Activated naive CD8-positive, alpha-beta T cell treated with anti-CD3 and anti-CD28 coated beads, Interleukin-2, amount 10 ng/mL, durations not matched to agents 7 days and 5 days (primary cell): ENCODE measurements at regions not wholly inside any gene's neighbourhood (a gene's known extent, or its start where the extent isn't known, plus 50 kb on each side); places are given as distances from the start of the nearest gene placed in this dataset.

Source experiments
- ATAC-seq: fragments of 150-1000 bp; cut with Tn5 transposase; one replicate; pipeline ENCODE4 v1.10.0; 2021; ENCODE audit warnings: low read depth, moderate library complexity
- POLR2A ChIA-PET: fragments of 350-600 bp; sonication (Branson Sonifier 250); formaldehyde crosslinking; loops from one replicate; lab custom pipeline; 2021; ENCODE audit warnings: antibody characterized with exemption; lab: Charles Lee
- DNase-seq: peaks from one replicate; pipeline ENCODE4 v3.0.0; 2021
- H3K27ac Mint-ChIP-seq: one replicate; pipeline ENCODE4 v1.8.0; 2022; ENCODE audit warnings: mild to moderate bottlenecking, mixed read lengths
- H3K27me3 Mint-ChIP-seq: one replicate; pipeline ENCODE4 v1.8.0; 2022; ENCODE audit warnings: mild to moderate bottlenecking, moderate library complexity, mixed read lengths
- H3K36me3 Mint-ChIP-seq: one replicate; pipeline ENCODE4 v1.8.0; 2021; ENCODE audit warnings: mild to moderate bottlenecking, mixed read lengths
- H3K4me1 Mint-ChIP-seq: one replicate; pipeline ENCODE4 v1.8.0; 2021; ENCODE audit warnings: mixed read lengths
- H3K4me3 Mint-ChIP-seq: one replicate; pipeline ENCODE4 v1.8.0; 2022; ENCODE audit warnings: mild to moderate bottlenecking, moderate library complexity, mixed read lengths
- H3K9me3 Mint-ChIP-seq: one replicate; pipeline ENCODE4 v1.8.0; 2021; ENCODE audit warnings: mixed read lengths

GRCh38 chr15:38894243-38894948 is 329.8 kb upstream of the RASGRP1 start:
- ATAC-seq (no peak), DNase-seq (no peak)
- POLR2A ChIA-PET = no interaction called here
- Mint-ChIP-seq H3K9me3 (no peaks in the 10 kb centered on the region), H3K27me3 (peaks cover 15% of the 10 kb centered on the region), H3K36me3 (no peaks in the 10 kb centered on the region), H3K4me3 (no peak overlapping the region), H3K27ac (no peak overlapping the region), H3K4me1 (no peaks in the 10 kb centered on the region)

- H3K27me3 Mint-ChIP-seq = peaks cover 15% of the 10 kb centered on the region
- no peak overlapping the region for H3K27ac Mint-ChIP-seq
- POLR2A ChIA-PET = no interaction called here
- no peaks in the 10 kb centered on the region for H3K4me1 Mint-ChIP-seq
- no peak overlapping the region for H3K4me3 Mint-ChIP-seq
- DNase-seq = no peak
- H3K9me3 Mint-ChIP-seq = no peaks in the 10 kb centered on the region
- ATAC-seq = no peak
- no peaks in the 10 kb centered on the region for H3K36me3 Mint-ChIP-seq
These were observed 331.0 kb upstream of the RASGRP1 start for GRCh38 chr15:38895326-38896255.

- Mint-ChIP-seq H3K36me3 (no peaks in the 10 kb centered on the region), H3K27me3 (peaks cover 13% of the 10 kb centered on the region), H3K9me3 (no peaks in the 10 kb centered on the region), H3K4me3 (no peak overlapping the region), H3K27ac (no peak overlapping the region), H3K4me1 (no peaks in the 10 kb centered on the region)
- ATAC-seq (no peak), DNase-seq (no peak)
- POLR2A ChIA-PET = no interaction called here
These were observed 332.0 kb upstream of the RASGRP1 start for GRCh38 chr15:38896647-38897046.

GRCh38 chr15:38897551-38897950 is 332.9 kb upstream of the RASGRP1 start:
- H3K36me3 Mint-ChIP-seq = no peaks in the 10 kb centered on the region
- peaks cover 13% of the 10 kb centered on the region for H3K27me3 Mint-ChIP-seq
- no peaks in the 10 kb centered on the region for H3K9me3 Mint-ChIP-seq
- POLR2A ChIA-PET = no interaction called here
- H3K4me1 Mint-ChIP-seq = no peaks in the 10 kb centered on the region
- no peak overlapping the region for H3K27ac Mint-ChIP-seq
- no peak for DNase-seq
- ATAC-seq = no peak
- H3K4me3 Mint-ChIP-seq = no peak overlapping the region

GRCh38 chr15:38898236-38898635 is 333.6 kb upstream of the RASGRP1 start:
- Mint-ChIP-seq H3K4me3 (no peak overlapping the region), H3K36me3 (no peaks in the 10 kb centered on the region), H3K27ac (no peak overlapping the region), H3K9me3 (no peaks in the 10 kb centered on the region), H3K4me1 (no peaks in the 10 kb centered on the region), H3K27me3 (peaks cover 12% of the 10 kb centered on the region)
- no peak for ATAC-seq
- no peak for DNase-seq
- POLR2A ChIA-PET = no interaction called here

GRCh38 chr15:38899300-38899699 is 334.7 kb upstream of the RASGRP1 start:
- Mint-ChIP-seq H3K9me3 (no peaks in the 10 kb centered on the region), H3K4me3 (no peak overlapping the region), H3K36me3 (no peaks in the 10 kb centered on the region), H3K27me3 (peaks cover 8% of the 10 kb centered on the region), H3K4me1 (no peaks in the 10 kb centered on the region), H3K27ac (no peak overlapping the region)
- ATAC-seq (no peak), DNase-seq (no peak)
- POLR2A ChIA-PET = no interaction called here

- no peaks in the 10 kb centered on the region for H3K36me3 Mint-ChIP-seq
- no peak for DNase-seq
- no peaks in the 10 kb centered on the region for H3K9me3 Mint-ChIP-seq
- peaks cover 16% of the 10 kb centered on the region for H3K27me3 Mint-ChIP-seq
- POLR2A ChIA-PET = no interaction called here
- H3K4me1 Mint-ChIP-seq = no peaks in the 10 kb centered on the region
- ATAC-seq = no peak
- no peak overlapping the region for H3K27ac Mint-ChIP-seq
- no peak overlapping the region for H3K4me3 Mint-ChIP-seq
These were observed 339.7 kb upstream of the RASGRP1 start for GRCh38 chr15:38904298-38904697.

GRCh38 chr15:38905632-38906031 is 341.0 kb upstream of the RASGRP1 start:
- no peak for ATAC-seq
- H3K9me3 Mint-ChIP-seq = no peaks in the 10 kb centered on the region
- no peaks in the 10 kb centered on the region for H3K4me1 Mint-ChIP-seq
- H3K27ac Mint-ChIP-seq = no peak overlapping the region
- POLR2A ChIA-PET = no interaction called here
- no peak overlapping the region for H3K4me3 Mint-ChIP-seq
- no peaks in the 10 kb centered on the region for H3K36me3 Mint-ChIP-seq
- no peak for DNase-seq
- H3K27me3 Mint-ChIP-seq = peaks cover 17% of the 10 kb centered on the region

GRCh38 chr15:38920966-38921365 is 356.4 kb upstream of the RASGRP1 start:
- Mint-ChIP-seq H3K36me3 (no peaks in the 10 kb centered on the region), H3K4me1 (no peaks in the 10 kb centered on the region), H3K27ac (no peak overlapping the region), H3K9me3 (no peaks in the 10 kb centered on the region), H3K27me3 (peaks cover 12% of the 10 kb centered on the region), H3K4me3 (no peak overlapping the region)
- no peak for DNase-seq
- POLR2A ChIA-PET = no interaction called here
- no peak for ATAC-seq

- Mint-ChIP-seq H3K4me1 (no peaks in the 10 kb centered on the region), H3K36me3 (no peaks in the 10 kb centered on the region), H3K4me3 (no peak overlapping the region), H3K9me3 (no peaks in the 10 kb centered on the region), H3K27ac (no peak overlapping the region), H3K27me3 (peaks cover 12% of the 10 kb centered on the region)
- no peak for DNase-seq
- POLR2A ChIA-PET = no interaction called here
- ATAC-seq = no peak
These were observed 356.9 kb upstream of the RASGRP1 start for GRCh38 chr15:38921471-38921870.

- no peak for ATAC-seq
- no peaks in the 10 kb centered on the region for H3K36me3 Mint-ChIP-seq
- no peak for DNase-seq
- POLR2A ChIA-PET = no interaction called here
- peaks cover 7% of the 10 kb centered on the region for H3K27me3 Mint-ChIP-seq
- no peaks in the 10 kb centered on the region for H3K4me1 Mint-ChIP-seq
- no peak overlapping the region for H3K4me3 Mint-ChIP-seq
- no peaks in the 10 kb centered on the region for H3K9me3 Mint-ChIP-seq
- no peak overlapping the region for H3K27ac Mint-ChIP-seq
These were observed 363.8 kb upstream of the RASGRP1 start for GRCh38 chr15:38928431-38928830.

GRCh38 chr15:38930851-38931572 is 366.4 kb upstream of the RASGRP1 start:
- Mint-ChIP-seq H3K27me3 (peaks cover 7% of the 10 kb centered on the region), H3K9me3 (no peaks in the 10 kb centered on the region), H3K36me3 (no peaks in the 10 kb centered on the region), H3K27ac (no peak overlapping the region), H3K4me1 (no peaks in the 10 kb centered on the region), H3K4me3 (no peak overlapping the region)
- ATAC-seq (no peak), DNase-seq (no peak)
- POLR2A ChIA-PET = no interaction called here

- Mint-ChIP-seq H3K4me1 (no peaks in the 10 kb centered on the region), H3K9me3 (no peaks in the 10 kb centered on the region), H3K27me3 (peaks cover 22% of the 10 kb centered on the region), H3K4me3 (no peak overlapping the region), H3K27ac (no peak overlapping the region), H3K36me3 (no peaks in the 10 kb centered on the region)
- POLR2A ChIA-PET = no interaction called here
- ATAC-seq = no peak
- DNase-seq = no peak
These were observed 376.9 kb upstream of the RASGRP1 start for GRCh38 chr15:38941399-38941953.
